HG02981 (cell line): ENCODE measurements at regions not wholly inside any gene's neighbourhood (a gene's known extent, or its start where the extent isn't known, plus 50 kb on each side); places are given as distances from the start of the nearest gene placed in this dataset.

ENCODE experiments used
- ATAC-seq: cut with Tn5 transposase; IDR thresholded peaks from one replicate; pipeline ENCODE4 v1.9.1; 2021; ENCODE audit warnings: mild to moderate bottlenecking, moderate library complexity; ENCODE audit not compliant: unreplicated experiment

GRCh38 chr7:79877874-79878465 lies 256.7 kb upstream of the GNAI1 start:
- ATAC-seq = no peak

GRCh38 chr7:79876848-79877252 lies 257.8 kb upstream of the GNAI1 start:
- no peak for ATAC-seq

GRCh38 chr7:79874797-79875196 lies 259.8 kb upstream of the GNAI1 start:
- ATAC-seq = no peak

GRCh38 chr7:79872176-79872575 lies 262.5 kb upstream of the GNAI1 start:
- ATAC-seq = no peak

- no peak for ATAC-seq
Measured at GRCh38 chr7:79868010-79868409, 266.6 kb upstream of the GNAI1 start.

- no peak for ATAC-seq
Measured at GRCh38 chr7:79862447-79863210, 272.0 kb upstream of the GNAI1 start.

- no peak for ATAC-seq
Measured at GRCh38 chr7:79855172-79855571, 279.5 kb upstream of the GNAI1 start.

- ATAC-seq = no peak
Measured at GRCh38 chr7:79854621-79855020, 280.0 kb upstream of the GNAI1 start.

- ATAC-seq = no peak
Measured at GRCh38 chr7:79837915-79838314, 296.7 kb upstream of the GNAI1 start.

GRCh38 chr7:79833616-79834015 lies 301.0 kb upstream of the GNAI1 start:
- no peak for ATAC-seq

- ATAC-seq = no peak
Measured at GRCh38 chr7:79828866-79829265, 305.8 kb upstream of the GNAI1 start.

- no peak for ATAC-seq
Measured at GRCh38 chr7:79823246-79823951, 311.2 kb upstream of the GNAI1 start.

- ATAC-seq = no peak
Measured at GRCh38 chr7:79822620-79823240, 311.9 kb upstream of the GNAI1 start.

GRCh38 chr7:79820387-79820786 lies 314.2 kb upstream of the GNAI1 start:
- ATAC-seq = no peak

DNA sequence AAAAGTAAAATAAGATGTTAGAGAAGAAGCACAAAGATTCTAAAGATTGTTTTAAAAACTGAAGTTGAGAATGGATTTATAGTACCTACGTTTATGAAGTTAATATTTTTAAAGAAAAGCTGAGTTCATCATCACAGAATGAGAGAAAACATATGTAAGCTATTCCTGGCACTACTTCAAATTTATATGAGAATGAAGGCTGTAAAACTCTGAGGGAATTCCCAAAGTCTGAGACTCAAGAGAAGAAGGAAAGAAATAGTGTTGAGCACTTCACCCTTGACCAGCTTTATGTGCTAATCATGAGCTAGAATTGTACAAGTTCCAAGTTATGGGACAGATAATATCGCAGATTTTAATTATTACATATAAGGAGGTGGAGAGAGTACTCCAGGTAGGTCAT lies 323.7 kb upstream of the GNAI1 start:
- no peak for ATAC-seq

- ATAC-seq = no peak
Measured at GRCh38 chr7:79806161-79806734, 328.4 kb upstream of the GNAI1 start.

GRCh38 chr7:79790656-79791262 lies 337.3 kb upstream of the MAGI2 start:
- no peak for ATAC-seq

GRCh38 chr7:79789584-79790345 lies 336.3 kb upstream of the MAGI2 start:
- no peak for ATAC-seq

DNA sequence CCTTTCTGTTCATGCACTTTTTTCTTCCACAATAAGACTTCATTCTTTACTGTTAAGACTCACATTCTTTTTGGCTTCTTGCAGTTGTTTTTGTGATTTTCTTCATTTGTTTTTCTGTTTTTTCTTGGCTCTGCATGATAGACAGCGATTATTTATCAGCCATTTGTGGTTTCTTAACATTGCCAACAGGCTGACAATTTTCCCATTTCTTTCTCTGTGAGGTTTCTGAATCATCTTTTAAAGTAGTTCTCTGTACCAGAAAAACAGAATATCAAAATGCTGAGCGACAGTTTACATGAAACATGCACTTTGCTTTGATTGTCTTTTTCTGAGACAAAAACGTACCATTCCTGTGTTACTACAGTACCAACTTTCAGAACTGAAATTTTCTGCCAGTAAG lies 334.2 kb upstream of the MAGI2 start:
- ATAC-seq = no peak

DNA sequence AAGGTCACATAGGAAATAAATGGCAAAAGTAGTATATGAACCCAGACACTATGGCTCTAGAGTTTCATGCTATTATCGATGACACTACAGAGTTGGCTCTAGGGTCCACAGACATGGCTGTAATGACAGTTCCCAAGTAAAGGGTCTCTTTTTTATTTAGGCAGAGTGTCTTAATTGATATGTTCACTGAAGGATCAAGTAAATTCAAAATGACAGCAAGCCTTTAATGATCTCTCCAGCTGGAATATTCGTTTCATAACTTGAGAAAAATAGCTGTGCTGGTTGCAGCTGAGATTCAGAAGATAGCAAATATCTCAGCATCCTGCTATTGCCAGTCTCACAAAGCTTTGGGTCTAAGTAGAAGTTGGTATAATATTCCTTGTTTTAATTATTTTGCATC lies 333.6 kb upstream of the MAGI2 start:
- ATAC-seq = no peak
